GM19463 (cell line): ENCODE measurements at regions not wholly inside any gene's neighbourhood (a gene's known extent, or its start where the extent isn't known, plus 50 kb on each side); places are given as distances from the start of the nearest gene placed in this dataset.

Experiments
- ATAC-seq: cut with Tn5 transposase; IDR thresholded peaks from one replicate; pipeline ENCODE4 v1.9.1; 2021; ENCODE audit warnings: mild to moderate bottlenecking, moderate library complexity; ENCODE audit not compliant: unreplicated experiment

DNA sequence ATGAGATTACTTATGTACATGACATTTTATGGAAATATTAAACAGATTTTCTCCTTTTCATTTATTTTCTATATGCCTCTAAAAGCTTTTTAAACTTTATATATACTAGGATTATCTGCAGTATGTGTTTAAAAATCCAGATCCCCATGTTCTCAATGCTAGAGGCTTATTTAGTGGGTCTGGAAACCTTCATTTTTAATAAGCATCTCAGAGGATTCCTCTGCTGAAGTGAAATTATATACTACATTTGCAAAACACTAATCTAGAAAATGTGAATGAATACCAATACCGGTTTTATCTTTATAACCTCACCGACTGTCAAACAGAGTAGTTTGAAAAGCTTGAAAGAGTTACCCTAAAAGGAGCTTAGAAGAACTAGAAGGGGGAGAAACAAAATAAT is 863.8 kb upstream of the ZWINT start:
- no peak for ATAC-seq

DNA sequence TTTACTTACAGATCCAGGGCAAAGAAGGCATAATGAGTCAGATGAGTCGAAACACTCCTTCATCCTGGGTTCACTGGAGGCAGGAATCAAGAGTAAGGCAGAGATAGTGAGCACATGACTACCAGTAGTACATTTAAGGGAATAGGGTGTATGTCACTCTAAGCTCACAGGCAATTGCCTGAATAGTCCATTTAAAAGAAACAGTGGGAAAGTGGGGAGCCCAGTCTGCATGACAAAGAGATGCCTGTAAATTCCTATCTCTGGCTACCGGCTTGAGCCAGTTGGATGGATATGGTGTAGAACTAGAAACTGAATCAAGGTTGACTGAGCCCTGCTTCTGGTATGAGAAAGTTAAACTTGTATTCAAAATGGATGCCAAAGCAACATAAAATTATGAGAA is 861.5 kb upstream of the ZWINT start:
- no peak for ATAC-seq

DNA sequence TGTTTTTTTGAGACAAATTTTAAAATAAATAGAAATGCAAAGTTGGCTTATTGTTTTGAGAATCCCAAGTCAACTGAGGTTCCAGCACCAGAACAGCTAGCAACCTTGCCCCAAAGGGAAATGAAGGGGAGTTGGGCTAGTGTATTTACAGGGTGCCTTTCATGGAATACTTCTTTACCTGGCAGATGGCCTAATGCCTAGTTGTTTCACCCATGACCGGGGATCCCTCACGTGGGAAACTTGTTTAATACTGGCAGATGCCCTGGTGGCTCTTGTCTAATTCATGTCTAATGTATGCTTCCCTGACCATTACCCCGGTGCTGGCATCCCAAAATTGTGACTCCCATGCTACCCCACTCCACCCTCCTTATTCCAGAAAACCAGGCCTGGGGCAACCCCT is 861.1 kb upstream of the ZWINT start:
- no peak for ATAC-seq

DNA sequence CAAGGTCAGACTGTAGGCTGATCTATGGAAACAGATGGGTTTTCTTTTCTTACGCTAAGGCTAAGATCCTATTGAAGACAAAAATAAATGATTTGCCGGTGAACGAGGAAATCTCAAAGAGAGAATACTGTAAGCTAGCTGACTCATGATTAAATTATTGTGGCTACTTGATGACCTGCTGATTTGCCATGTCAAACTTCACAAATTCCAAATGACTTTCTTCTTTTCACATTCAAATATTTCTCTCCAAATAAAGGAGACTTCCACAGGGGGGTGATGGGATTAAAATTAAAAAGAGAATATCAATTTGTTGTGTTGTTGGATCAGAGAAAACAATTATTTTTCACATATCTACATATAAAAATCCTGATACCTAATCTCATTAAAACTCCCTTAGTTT is 860.6 kb upstream of the ZWINT start:
- ATAC-seq, result no peak

DNA sequence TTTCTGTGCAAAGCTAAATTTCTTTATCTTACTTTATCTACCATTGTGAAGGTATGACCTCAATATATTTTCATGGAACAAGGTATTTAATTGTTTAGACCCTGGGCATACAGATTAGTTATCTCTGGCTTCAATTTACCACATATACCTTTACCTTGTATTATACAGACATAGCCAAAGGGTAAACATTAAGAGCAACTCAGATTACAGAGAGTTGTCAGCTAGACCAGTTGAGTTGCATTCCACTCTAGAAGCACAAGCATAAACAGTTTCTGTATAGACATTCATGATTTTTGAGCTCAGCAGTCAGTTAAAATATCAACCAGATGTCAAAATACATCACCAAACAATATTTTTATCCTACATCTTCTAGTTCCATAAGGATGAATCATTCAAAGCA is 857.3 kb upstream of the ZWINT start:
- ATAC-seq, result no peak

DNA sequence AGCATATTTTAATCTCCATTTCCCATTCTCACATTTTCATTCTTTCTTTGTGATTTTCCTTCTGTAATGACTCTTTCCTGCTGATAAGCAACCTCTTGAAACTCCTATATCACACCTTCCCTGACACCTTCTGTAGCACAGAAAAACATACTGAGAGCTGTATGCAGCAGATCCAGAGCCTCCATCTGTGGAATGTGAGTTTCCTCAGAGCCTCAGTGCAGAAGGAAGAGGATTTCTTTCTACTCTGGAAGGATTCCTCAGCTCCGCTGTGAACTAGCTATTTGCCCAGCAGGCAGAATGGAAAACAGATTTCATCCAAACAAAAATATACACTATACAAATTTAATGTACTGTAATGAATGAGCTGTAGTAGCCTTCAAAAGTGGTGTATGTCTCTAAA is 841.3 kb upstream of the ZWINT start:
- no peak for ATAC-seq

DNA sequence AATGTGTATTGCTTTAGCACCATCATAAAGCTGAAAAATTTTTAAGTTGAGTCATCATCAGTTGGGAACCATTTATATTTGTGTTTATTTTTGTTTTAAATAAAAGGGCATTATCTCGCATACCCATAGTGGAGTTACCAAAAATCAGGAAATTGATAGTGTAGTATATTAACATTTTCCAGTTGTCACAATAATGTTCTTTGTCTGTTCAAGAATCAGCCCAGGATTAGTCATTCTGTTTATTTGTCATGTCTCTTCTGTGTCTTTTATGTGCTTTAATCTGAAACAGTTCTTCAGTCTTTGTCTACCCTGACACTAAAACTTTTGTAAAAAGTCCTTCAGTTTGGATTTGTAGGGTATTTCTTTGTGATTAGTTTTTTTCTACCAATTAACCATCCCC is 827.8 kb upstream of the ZWINT start:
- no peak for ATAC-seq

DNA sequence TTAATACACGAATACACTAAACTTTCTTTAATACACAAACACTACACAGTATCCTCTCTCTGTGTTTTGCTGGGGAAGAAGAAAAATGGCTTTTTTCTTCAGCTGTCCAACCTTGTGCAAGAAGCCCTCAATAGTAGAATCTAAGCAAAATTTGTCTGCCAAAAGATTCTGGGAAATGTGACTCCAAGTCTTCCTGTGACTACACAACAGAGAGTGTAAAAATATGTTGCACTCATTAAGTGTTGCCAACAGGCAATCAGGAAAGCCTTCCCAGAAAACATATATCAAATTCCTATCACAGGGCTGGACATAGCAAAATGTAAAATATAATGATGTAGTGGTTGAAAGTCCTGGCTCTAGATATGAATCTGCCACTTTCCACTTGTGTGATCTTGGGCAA is 825.1 kb upstream of the ZWINT start:
- ATAC-seq, result no peak

DNA sequence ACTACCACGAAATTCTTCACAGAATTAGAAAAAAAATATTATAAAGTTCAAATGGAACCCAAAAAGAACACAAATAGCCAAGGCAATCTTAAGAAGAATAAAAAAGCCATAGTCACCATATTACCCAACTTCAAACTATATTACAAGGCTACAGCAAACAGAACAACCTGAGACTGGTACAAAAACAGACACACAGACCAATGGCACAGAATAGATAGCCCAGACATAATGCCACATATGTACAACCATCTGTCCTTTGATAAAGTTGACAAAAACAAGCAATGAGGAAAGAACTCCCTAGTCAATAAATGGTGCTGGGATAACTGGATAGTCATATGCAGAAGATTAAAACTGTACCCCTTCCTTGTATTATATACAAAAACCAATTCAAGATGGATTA is 808.5 kb upstream of the ZWINT start:
- no peak for ATAC-seq

DNA sequence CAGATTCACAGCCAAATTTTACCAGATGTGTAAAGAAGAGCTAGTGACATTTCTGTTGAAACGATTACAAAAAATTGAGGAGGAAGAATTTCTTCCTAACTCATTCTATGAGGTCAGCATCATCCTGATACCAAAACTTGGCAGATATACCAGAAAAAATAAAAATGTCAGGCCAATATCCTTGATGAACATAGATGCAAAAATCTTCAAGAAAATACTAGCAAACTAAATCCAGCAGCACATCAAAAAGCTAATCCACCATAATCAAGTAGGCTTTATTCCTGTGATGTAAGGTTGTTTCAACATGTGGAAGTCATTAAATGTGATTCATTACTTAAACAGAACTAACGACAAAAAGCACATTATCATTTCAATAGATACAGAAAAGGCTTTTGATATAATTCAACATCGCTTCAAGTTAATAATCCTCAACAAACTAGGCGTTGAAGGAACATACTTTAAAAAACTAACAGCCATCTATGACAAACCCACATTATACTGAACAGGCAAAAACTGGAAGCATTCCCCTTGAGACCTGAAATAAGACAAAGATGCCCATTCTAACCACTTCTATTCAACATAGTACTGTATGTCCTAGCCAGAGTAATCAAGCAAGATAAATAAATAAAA is 807.7 kb upstream of the ZWINT start:
- no peak for ATAC-seq

DNA sequence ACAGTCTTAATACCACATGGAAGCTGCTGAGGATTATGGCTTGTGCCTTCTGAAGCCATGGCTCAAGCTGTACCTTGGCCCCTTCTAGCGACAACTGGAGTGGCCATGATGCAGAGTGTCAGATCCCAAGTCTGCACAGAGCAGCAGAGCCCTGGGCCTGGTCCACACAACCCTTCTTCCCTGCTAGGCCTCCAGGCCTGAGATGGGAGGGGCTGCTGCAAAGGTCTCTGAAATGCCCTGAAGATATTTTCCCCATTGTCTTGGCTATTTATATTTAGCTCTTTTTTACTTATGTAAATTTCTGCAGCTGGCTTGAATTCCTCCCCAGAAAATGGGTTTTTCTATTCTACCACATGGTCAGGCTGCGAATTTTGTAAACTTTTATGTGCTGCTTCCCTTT is 804.6 kb upstream of the ZWINT start:
- no peak for ATAC-seq

DNA sequence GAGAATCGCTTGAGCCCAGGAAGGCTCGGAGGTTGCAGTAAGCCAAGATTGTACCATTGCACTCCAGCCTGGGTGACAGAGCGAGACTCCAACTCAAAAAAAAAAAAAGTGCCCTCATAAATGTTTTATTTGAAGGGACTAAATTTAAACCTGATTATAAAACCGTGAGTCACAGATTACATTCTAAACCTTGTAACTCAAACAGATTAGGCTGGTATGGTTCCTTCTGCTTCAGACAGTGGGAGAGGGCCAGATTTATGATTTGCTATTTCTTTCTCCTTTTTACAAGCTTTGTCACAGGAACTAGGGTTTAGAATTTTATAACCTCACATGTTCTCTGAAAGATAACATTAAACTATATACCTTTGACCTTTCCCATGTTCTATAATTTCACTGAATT is 801.2 kb upstream of the ZWINT start:
- ATAC-seq, result no peak

DNA sequence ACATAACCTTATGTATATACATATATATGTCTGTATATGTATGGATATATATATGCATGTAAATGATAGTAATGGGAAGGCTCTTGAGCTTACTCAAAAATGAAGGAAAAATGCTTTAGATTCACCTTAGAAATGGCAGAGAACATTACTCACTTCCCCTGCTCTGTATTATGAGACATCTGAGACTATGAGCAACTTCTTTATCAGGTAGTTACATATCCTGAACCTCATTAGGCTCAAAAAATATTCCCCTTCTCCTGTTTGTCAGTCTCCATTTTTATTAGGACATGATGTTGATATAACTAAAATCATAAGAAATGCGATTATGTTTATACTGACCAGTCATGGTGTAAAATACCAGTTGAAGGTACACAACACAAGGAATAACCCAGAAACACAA is 800.1 kb upstream of the ZWINT start:
- ATAC-seq, result no peak

DNA sequence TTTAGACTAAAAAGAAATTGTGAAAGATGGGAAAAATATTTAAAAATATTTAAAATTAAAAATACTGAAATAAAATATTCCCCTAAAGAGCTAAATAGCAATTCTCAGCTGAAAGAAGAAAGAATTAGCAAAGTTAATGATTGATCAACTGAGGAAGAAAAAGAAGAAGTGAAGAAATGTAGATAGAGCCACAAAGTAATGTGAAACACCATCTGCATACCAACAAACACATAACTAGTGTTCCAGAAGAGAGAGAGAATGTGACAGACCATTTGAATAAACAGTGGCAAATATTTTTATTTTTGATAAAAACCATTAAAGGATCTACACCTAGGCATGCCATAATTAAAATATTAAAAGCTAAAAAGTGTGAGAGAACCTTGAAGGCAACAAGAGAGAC is 784.5 kb upstream of the ZWINT start:
- ATAC-seq, result peak; percentile 71

DNA sequence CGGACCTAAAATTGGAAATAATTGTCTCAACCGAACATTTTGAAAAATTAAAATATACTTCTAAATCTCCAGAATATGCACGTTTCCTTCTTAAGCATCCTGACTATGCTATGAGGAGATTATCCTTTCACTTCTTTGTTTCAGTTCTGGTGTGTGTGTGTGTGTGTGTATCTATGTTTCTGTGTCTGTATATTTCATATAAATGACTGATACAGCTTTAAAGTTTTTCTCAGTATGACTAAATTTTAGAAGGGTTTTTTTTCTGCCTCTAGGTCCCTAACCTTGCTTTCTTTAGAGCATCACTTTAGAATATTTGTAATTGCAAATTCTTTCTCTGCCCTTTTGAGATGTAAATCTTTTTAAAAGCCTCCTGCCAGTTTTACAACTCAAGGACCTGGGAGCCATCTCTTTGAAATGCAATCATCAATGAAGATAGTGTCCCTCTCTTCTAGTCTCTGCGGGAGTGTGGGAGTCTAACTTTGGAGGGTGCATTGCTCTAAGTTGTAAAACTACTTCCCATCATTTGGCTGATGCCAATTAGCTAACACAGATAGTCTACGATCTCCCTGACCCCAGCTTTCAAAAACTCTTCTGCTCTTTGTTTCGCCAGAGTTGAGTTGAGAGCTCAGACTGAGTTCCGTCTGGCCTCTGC is 782.0 kb upstream of the ZWINT start:
- peak; percentile 50 for ATAC-seq

DNA sequence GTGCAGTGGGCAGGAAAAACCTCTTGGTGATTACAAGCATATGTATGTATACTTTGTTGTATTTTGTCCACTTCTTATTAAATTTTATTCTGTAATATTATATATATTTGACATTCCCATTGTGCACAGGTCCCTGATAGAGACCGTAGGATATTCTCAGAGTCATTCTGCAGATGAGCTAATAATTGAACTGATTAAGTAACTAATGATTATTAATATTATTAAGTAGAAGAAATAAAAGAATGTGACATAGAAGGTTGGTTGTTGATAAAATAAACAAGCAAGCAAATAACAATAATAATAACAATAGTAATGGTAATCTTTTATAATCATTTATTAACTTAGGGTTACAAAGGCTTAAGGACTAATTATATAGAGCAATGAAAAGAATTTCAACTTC is 780.6 kb upstream of the ZWINT start:
- no peak for ATAC-seq

DNA sequence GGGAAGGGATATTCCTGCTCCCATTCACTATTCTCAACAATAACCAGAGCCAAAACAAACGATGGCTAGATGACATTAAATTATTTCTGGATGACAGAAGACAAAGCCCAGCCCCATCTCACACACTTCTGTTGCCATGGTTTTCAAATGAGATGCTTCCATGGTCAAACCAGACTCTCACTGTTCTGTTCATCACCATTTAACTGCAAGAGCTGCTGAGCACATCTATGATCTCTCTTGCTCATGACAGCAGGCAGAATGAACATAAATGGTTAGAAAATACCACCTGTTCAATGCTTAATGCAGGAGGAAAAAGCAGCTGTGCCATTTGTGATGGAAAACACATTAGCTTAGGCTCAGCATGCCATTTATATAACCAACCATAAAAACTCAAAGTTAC is 758.6 kb upstream of the ZWINT start:
- ATAC-seq, result no peak

DNA sequence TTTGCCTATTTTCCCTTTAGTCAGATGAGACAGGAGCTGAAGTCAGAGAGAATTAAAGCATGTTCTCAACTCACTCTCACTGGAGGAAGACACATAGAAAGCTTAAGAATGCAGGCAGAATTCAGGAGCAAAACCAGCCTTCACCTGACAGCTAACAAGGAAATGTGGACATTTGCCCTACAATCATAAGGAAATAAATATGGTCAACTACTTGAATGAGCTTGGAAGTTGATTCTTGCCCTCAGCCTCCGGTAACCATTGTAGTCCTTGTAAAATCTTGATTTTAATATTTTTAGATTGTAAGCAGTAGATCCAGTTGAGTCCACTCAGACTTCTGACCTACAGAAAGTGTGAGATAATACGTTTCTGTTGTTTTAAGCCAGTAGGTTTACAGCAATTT is 752.5 kb upstream of the ZWINT start:
- no peak for ATAC-seq

DNA sequence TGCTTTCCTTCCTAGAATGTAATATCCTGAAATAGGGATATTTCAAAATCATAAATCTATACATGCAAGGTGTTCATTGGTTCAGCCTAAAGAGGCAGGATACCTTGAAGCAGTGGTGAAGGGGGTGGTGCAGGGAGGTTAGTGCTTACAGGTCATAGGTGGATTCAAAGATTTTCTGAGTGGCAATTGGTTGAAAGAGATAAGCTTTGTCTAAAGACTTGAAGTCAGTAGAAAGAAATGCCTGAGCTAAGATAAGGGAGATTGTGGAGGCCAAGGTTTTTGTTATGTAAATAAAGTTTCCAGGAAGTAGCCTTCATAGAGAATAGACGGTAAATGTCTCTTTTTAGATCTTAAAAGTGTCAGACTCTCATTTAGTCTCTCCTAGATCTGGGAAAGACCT is 741.2 kb upstream of the ZWINT start:
- no peak for ATAC-seq

DNA sequence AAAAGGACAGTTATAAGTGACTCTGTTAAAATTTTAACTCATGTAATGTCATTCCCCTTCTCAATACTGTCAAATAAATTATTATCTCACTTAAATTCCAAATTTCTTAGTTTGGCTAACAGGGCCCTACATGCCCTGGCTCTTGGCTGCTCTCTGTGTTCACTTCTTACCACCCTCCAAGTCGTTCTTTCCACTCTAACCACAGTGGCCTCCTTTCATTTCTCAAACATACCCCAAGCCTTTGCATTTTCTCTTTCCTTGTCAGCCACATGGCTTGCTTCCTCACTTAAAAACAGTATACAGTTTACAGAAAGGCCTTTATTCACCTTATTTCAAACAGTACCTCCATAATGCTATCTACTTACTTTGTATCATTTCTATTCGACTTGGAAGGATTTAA is 737.1 kb upstream of the ZWINT start:
- ATAC-seq, result peak; percentile 81

DNA sequence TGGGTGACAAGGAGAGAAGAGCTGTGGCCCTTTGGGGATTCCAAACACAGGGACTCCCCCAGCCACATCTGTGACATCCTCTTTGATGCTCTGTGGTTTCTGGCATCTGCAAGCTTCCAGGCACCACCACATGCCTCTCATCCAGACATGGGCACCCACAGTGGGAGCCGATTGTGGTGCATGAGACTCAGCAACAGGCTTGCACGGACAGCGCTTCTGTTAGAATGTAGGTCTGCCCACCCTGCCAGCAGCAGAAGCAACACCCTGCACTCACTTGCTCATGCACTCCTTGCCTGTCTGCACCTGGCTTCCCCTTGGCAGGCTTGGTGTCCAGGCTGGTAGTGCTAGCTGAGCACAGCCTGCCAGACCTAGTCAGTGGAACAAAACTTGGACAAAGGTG is 735.0 kb upstream of the ZWINT start:
- no peak for ATAC-seq

DNA sequence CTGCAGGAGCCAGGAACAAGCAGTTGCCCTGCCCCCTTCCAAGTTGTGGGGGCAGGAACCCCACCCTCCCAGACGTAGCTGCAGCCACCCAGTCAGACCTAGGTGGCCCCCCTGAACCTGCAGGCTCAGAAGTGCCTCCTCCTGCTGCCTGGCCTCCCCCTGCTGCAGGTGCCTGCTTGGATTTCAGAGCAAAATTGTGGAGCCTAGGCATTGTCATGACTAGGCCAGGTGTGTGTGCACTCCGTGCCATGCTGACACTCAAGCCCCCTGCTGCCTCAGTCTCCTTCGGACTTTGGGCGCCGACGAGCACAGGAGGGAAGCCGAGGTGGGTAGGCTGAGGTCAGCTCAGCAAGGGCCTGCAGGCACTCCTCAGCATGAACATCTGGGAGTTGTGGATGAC is 733.9 kb upstream of the ZWINT start:
- no peak for ATAC-seq

DNA sequence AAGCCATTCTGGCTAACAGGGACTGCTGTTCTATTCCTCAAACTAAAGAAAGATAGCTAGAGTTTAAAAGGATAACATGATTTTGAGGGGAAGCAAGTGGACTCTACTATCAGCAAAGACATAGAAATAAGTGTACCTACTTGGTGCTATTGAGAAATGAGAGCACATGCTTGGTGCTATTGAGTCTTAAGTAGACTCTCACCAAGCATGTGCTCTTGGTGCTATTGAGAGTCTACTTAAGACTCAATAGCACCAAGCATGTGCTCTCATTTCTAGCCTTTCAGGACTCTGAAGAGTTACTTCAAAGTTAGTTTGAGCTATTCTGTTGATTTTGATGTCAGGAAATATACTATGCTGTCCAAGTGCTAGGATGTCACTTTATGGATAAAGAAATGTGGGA is 733.0 kb upstream of the ZWINT start:
- no peak for ATAC-seq
